Fibroblast of pulmonary artery (primary cell): ENCODE measurements at regions not wholly inside any gene's neighbourhood (a gene's known extent, or its start where the extent isn't known, plus 50 kb on each side); places are given as distances from the start of the nearest gene placed in this dataset.

Experiments
- DNase-seq: peaks from one replicate; pipeline ENCODE4 v3.0.0-alpha.2; 2010; ENCODE audit warnings: low read depth
- H3K4me3 ChIP-seq: replicated peaks from 2 replicates; pipeline ENCODE4 v1.5.1; 2011; ENCODE audit warnings: low read depth, mild to moderate bottlenecking, control low read depth, low read length, moderate library complexity
- TF ChIP-seq, protein P1 (sequence below): IDR thresholded peaks from 2 replicates; pipeline ENCODE4 v1.5.1; 2011; ENCODE audit warnings: mild to moderate bottlenecking, control low read depth, low read length, inconsistent platforms; ENCODE audit errors: missing control alignments

DNA sequence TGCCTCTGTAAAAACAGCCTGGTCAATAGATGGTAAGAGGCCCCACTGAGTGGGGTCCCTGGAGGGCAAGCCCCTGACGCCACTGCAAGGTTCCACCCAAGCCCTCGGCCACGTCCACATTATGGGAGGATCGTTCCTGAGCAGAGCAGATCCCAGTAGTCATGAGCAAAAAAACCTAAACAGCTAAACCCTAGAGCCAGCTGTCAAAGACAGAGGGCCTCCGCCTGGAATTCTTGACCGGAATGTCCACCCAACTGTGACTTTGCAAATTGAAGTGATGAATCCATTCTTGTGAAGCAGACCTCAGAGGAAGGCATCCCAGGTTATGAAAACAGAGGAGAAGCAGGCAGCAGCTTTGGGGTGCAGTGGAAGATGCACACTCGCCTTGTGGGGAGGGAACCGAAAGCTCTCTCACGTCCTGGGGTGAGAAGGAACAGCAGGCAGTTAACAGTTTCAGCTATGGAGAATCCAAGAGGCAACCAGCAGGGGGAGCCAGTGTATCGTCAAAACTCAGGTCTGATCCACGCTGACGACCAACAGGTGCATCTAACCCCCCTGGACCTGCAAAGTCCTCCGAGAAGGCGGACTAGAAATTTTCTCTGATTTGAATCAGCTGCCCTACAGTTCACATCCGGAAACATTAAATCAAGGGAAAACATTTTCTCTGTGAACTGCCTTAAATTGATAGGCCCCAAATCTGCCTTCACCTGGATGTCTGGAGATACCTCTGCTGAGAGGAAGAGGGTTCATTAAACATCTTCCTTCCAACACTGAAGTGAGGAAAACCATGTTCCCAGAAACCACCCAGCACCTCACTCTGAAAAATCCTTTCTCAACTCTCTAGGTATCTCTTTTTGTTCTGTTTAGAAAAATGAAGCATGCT lies 139.1 kb upstream of the PFKP start:
- peak; percentile 67 for DNase-seq
- TF ChIP-seq, protein P1, sequence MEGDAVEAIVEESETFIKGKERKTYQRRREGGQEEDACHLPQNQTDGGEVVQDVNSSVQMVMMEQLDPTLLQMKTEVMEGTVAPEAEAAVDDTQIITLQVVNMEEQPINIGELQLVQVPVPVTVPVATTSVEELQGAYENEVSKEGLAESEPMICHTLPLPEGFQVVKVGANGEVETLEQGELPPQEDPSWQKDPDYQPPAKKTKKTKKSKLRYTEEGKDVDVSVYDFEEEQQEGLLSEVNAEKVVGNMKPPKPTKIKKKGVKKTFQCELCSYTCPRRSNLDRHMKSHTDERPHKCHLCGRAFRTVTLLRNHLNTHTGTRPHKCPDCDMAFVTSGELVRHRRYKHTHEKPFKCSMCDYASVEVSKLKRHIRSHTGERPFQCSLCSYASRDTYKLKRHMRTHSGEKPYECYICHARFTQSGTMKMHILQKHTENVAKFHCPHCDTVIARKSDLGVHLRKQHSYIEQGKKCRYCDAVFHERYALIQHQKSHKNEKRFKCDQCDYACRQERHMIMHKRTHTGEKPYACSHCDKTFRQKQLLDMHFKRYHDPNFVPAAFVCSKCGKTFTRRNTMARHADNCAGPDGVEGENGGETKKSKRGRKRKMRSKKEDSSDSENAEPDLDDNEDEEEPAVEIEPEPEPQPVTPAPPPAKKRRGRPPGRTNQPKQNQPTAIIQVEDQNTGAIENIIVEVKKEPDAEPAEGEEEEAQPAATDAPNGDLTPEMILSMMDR, result peak; percentile 78
- no peak overlapping the region for H3K4me3 ChIP-seq

DNA sequence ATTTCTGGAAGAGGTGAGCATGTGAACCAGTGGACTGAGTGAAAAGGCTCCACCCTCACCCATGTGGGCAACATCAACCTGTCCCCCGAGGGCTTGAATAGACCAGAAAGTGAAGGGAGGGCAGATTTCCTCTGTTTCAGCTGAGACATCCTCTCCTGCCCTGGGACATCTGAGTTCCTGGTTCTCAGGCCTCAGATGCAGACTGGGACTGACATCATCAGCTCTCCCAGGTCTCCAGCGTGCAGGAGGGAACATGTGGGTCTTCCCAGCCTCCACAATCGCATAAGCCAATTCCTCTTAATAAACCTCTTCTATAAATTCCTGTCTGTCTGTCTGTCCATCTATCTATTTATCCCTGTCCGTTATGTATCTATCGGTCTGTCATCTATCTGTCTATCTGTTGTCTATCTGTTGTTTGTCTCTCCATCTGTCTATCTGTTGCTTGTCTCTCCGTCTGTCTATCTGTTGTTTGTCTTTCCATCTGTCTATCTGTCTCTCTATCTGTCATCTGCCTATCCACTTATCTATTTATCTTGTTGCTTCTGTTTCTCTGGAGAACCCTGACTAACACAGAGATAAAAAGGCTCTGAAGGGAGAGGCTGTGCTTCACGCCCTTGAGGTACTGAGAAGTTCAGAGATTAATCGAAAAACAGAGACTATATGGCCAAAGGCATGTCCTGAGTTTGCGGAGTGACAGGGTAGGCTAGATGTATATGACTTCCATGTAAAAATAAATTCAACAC lies 140.3 kb upstream of the PFKP start:
- no peak overlapping the region for H3K4me3 ChIP-seq
- DNase-seq, result no peak
- TF ChIP-seq, protein P1, result no peak

DNA sequence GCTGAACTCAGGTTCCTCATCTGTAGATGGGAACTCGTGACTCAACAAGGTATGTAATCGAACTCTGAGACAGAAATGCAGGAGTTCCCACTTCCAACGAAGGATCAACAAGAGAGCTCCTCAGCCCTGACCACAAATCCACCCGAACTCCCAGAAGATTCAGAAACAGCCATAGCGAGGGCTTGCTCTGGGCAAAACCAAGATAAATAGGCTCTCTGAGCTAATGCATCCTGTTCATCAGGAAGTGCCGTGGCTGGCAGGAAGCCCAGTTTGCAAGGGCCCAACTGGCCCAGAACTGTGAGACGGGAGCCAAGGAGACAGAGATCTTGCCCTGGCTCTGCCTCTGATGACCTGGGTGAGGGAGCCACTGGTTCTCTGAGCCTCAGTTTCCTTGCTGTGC lies 141.7 kb upstream of the PFKP start:
- DNase-seq, result peak; percentile 57
- TF ChIP-seq, protein P1, result no peak
- no peak overlapping the region for H3K4me3 ChIP-seq

- no peak for DNase-seq
- no peak overlapping the region for H3K4me3 ChIP-seq
- TF ChIP-seq, protein P1, result no peak
Measured at GRCh38 chr10:2924431-2924830, 142.9 kb upstream of the PFKP start.

DNA sequence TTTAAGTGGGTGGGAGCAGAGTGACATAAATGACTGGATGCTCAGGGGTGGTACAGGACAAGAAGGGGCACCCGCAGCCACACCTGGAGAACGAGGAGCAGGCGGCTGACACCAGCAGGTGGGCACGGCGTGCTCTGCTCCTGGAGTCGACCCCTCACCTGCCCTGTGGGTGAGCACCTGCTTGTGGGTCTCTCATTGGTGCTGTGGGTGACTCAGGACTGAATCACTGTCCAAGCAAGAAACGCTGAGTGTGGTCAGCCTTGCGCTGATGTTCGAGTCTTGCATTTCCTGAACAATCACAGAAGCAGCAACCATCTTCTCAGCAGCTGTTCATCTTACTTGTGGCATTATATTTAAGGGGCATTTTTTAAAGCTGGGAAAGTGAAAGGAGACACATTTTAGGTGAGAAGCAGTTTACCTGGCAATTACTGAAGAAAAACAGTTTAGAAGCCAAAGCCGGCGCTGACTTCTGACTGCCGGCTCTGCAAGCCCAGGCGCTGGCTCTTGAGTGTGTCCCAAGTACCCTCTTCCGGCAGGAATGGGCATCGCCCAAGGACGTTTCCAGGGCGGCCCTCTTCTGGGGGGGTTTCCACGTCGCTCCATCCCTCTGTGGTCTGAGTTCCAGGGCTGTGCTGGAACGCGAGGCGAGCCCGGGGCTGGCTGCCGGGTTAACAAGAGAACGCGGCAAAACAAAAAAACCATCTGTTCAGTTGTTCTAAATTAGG lies 145.2 kb upstream of the PFKP start:
- DNase-seq, result no peak
- TF ChIP-seq, protein P1, result no peak
- no peak overlapping the region for H3K4me3 ChIP-seq

GRCh38 chr10:2920637-2921036 lies 146.7 kb upstream of the PFKP start:
- TF ChIP-seq, protein P1, result no peak
- H3K4me3 ChIP-seq, result no peak overlapping the region
- DNase-seq, result no peak
